ENCODE measurements at regions not wholly inside any gene's neighbourhood (a gene's known extent, or its start where the extent isn't known, plus 50 kb on each side); places are given as distances from the start of the nearest gene placed in this dataset.
"Not testable (repeated sequence)": the region's sequence is repeated elsewhere in the genome, so short reads cannot be mapped to it uniquely, and the experiment has no call there.

DNA sequence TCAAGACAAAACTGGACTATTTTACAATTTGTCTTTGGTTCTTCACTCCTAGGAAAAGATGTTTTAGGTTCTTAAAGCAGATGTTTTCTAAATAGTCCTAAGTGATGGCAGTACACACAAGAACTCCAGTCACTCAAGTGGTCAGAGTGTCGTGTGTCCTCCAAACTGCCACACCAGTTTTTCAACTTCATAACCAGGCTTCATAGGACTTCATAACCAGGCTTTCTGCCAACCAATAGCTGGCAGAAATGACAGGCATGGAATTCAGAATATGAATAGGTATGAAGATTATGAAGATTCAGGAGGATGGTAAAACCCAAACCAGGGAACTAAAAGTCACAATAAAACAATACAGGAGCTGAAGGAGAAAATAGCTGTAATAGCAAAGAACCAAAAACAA lies 721.2 kb upstream of the SEMA3D start:
- POLR2A ChIA-PET = no interaction called here
- TF ChIP-seq, protein P1, sequence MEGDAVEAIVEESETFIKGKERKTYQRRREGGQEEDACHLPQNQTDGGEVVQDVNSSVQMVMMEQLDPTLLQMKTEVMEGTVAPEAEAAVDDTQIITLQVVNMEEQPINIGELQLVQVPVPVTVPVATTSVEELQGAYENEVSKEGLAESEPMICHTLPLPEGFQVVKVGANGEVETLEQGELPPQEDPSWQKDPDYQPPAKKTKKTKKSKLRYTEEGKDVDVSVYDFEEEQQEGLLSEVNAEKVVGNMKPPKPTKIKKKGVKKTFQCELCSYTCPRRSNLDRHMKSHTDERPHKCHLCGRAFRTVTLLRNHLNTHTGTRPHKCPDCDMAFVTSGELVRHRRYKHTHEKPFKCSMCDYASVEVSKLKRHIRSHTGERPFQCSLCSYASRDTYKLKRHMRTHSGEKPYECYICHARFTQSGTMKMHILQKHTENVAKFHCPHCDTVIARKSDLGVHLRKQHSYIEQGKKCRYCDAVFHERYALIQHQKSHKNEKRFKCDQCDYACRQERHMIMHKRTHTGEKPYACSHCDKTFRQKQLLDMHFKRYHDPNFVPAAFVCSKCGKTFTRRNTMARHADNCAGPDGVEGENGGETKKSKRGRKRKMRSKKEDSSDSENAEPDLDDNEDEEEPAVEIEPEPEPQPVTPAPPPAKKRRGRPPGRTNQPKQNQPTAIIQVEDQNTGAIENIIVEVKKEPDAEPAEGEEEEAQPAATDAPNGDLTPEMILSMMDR (IDR thresholded peaks at IDR 0.05; ENCODE audit: control extremely low read depth, extremely low read depth, low read depth, missing control alignments) = no peak
- CTCF ChIA-PET = no interaction called here
- no peak for DNase-seq (ENCODE audit: extremely low spot score)

DNA sequence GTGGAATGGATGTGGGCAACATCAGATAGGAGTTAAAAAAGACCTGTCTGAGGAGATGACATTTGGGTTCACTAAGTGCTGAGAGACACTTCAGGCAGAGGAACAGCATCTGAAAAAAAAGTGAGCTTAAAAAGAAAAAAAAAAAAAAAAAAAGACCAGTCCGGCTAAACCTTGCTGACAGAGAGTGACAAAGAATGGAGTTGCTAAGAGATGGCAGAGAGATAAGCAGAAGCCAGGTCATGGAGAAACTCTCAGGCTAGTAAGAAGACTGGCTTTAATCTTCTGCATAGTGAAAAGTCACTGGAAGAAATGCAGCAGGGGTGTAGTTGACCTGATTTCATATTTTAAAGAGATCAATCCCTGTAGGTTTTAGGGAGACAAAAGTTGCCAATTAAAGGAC lies 711.1 kb upstream of the SEMA3D start:
- TF ChIP-seq, protein P1 (IDR thresholded peaks at IDR 0.05; ENCODE audit: control extremely low read depth, extremely low read depth, low read depth, missing control alignments) = no peak
- no peak for DNase-seq (ENCODE audit: extremely low spot score)
- ChIA-PET CTCF (interaction anchor here (1.2 to 2.4 kb wide), 2 partner anchors 20 to 572 kb away, joined by 4 to 7 read pairs; no protein-coding TSS in a partner anchor), POLR2A (no interaction called here)

DNA sequence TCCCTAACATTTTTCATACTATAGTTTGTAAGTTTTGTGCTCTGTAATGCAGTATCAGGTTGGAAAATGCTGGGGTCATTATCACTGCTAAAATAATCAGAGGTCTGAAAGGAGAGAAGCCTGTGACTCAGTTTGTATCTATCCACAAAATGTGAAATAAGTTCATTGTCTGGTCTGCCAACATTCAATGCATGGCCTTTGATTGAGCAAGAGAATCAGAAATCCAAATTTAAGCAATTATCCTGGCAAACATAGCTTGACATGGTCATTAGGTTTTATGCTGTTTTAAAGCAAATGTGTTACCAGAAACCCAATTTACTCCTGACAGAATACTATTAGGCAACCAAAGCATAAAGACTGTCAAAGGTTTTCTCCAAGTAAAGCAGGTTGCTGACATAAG lies 709.7 kb upstream of the SEMA3D start:
- ChIA-PET CTCF (interaction anchor here (1.2 to 1.3 kb wide), 2 partner anchors 9 to 18 kb away, joined by 4 read pairs; no protein-coding TSS in a partner anchor), POLR2A (no interaction called here)
- TF ChIP-seq, protein P1 (IDR thresholded peaks at IDR 0.05; ENCODE audit: control extremely low read depth, extremely low read depth, low read depth, missing control alignments) = no peak

DNA sequence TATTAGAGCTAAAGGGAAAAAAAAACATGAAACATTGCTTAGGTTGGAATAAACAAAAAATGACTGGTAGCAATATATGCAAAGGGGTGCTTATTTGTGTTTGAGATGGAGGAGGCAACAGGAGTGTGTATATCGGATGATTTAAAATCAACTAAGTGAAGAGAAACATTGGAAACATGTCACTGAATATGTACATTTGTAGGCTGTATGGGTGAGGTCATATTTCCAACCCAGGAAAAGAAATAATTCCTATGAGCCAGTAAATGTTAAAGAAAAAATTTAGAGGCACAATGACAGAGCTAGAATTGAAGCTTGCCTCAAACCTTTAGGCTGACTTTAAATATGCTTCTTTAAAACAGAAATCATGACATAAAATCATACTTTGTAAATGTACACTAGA lies 709.0 kb upstream of the SEMA3D start:
- CTCF ChIA-PET = interaction anchor here (1.3 to 1.4 kb wide), 2 partner anchors 10 to 573 kb away, joined by 3 to 4 read pairs; no protein-coding TSS in a partner anchor
- POLR2A ChIA-PET = no interaction called here
- no peak for DNase-seq (ENCODE audit: extremely low spot score)
- TF ChIP-seq, protein P1 (IDR thresholded peaks at IDR 0.05; ENCODE audit: control extremely low read depth, extremely low read depth, low read depth, missing control alignments) = no peak

More for the DNA sequence above, 709.7 kb upstream of the SEMA3D start:
- DNase-seq (ENCODE audit: extremely low spot score) = no peak

DNA sequence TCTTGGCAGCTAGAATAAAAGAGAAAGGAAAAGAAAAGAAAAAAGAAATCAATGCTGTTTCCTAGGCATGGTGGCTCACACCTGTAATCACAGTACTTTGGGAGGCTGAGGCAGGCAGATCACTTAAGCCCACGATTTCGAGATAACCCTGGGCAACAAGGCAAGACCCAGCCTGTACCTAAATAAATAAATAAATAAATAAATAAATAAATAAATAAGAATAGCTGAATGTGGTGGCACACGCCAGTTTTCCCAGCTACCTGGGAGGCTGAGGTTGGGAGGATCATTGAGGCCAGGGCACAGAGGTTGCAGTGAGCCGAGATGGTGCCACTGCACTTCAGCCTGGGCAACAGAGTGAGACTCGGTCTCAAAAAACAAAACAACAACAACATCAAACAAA lies 705.0 kb upstream of the SEMA3D start:
- POLR2A ChIA-PET; DNase-seq (ENCODE audit: extremely low spot score): not testable (repeated sequence)

DNA sequence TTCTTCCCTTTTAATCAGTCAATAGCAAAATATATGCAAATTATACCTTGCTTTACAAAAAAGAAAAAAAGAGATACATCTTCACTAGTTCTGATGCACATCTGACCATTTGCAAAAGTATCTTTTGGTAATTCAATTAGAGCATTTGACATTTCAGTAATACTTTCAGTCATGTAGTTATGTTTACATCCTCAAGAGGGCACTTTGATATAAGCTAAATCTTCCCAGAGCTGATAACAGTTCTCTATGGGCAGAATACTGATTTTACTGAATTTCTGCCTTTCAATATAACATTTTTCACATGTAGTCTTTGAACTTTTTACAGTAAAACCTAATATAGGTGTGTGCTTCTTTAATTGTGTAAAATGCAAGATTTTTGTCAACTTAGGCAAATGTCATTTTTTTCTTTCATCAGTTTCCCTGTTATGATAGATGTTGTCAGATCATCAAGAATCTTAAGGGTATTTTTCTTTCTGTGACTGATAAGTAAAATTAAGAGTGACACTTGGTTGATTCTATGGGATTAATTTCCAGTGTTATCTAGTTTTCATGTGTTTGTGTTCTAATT lies 703.5 kb upstream of the SEMA3D start:
- ChIA-PET CTCF (interaction anchor here (0.6 to 3.0 kb wide), 4 partner anchors 577 to 585 kb away, joined by 4 to 27 read pairs (median 4); no protein-coding TSS in a partner anchor), POLR2A (no interaction called here)
- DNase-seq (ENCODE audit: extremely low spot score) = peak; percentile 33
- TF ChIP-seq, protein P1 (IDR thresholded peaks at IDR 0.05; ENCODE audit: control extremely low read depth, extremely low read depth, low read depth, missing control alignments) = peak; percentile 43

More for the DNA sequence above, 705.0 kb upstream of the SEMA3D start:
- CTCF ChIA-PET = interaction anchor here (0.9 to 2.8 kb wide), 5 partner anchors 9 to 1013 kb away, joined by 3 to 18 read pairs (median 3); no protein-coding TSS in a partner anchor

DNA sequence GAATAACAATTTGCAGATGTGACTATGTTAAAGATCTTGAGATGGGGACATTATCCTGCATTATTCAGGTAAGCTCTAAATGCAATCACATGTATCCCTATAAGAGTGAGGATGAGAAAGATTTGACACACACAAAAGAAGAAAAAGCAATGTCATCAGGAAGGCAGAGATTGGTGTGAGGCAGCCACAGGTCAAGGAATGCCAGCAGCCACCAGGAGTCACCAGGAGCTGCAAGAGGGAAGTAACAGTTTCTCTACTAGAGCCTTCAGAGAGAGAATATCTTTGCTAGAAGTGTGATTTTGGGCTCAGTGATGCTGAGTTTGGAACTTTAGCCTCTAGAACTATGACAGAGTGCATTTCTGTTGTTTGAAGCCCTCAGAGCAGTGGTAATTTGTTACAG lies 700.3 kb upstream of the SEMA3D start:
- TF ChIP-seq, protein P1 (IDR thresholded peaks at IDR 0.05; ENCODE audit: control extremely low read depth, extremely low read depth, low read depth, missing control alignments) = no peak
- ChIA-PET CTCF (no interaction called here), POLR2A (no interaction called here)
- DNase-seq (ENCODE audit: extremely low spot score) = no peak

Measured in GM10248 (cell line).